Esophagus muscularis mucosa (tissue), 4 donors: ENCODE measurements at regions not wholly inside any gene's neighbourhood (a gene's known extent, or its start where the extent isn't known, plus 50 kb on each side); places are given as distances from the start of the nearest gene placed in this dataset.

ENCODE experiments used
- DNase-seq: peaks from one replicate; pipeline ENCODE4 v3.0.0-alpha.2; 2017; ENCODE audit errors: extremely low spot score
- H3K27ac ChIP-seq, 4 donors: fragments of 200-600 bp; sonication (generic); replicated peaks in 1 of 4; 1 replicate in 3 of 4; 2 replicates in 1 of 4; pipeline ENCODE4 v1.5.1; 2016 to 2019; ENCODE audit warnings: mild to moderate bottlenecking in 1 of 4
- H3K27me3 ChIP-seq, 4 donors: fragments of 200-600 bp; sonication (generic); one replicate each; pipeline versions ENCODE4 v1.5.1 to v1.6.0; 2016 to 2019
- H3K36me3 ChIP-seq, 4 donors: fragments of 200-600 bp; sonication (generic); one replicate each; pipeline ENCODE4 v1.5.1; 2016 to 2019
- H3K4me1 ChIP-seq, 4 donors: fragments of 200-600 bp; sonication (generic); one replicate each; pipeline ENCODE4 v1.5.1; 2016 to 2019
- H3K4me3 ChIP-seq, 4 donors: fragments of 200-600 bp; sonication (generic); 1 replicate in 2 of 4; 2 replicates in 2 of 4; pipeline ENCODE4 v1.5.1; 2016 to 2019; ENCODE audit warnings: mild to moderate bottlenecking in 4 of 4, moderate library complexity in 1 of 4
- H3K9me3 ChIP-seq, 4 donors: fragments of 200-600 bp; sonication (generic); 1 replicate in 3 of 4; 2 replicates in 1 of 4; pipeline ENCODE4 v1.5.1; 2016 to 2019
- EP300 ChIP-seq: sonication (generic); formaldehyde crosslinking; IDR thresholded peaks from one replicate; pipeline ENCODE4 v1.6.1; 2017; ENCODE audit warnings: antibody characterized with exemption
- POLR2A ChIP-seq: fragments of 450-650 bp; IDR thresholded peaks from one replicate; pipeline ENCODE4 v1.6.1; 2017; ENCODE audit warnings: antibody characterized with exemption, moderate library complexity, mild to moderate bottlenecking, low read depth
- POLR2AphosphoS5 ChIP-seq, 2 donors: sonication (generic); formaldehyde crosslinking; IDR thresholded peaks; one replicate each; pipeline ENCODE4 v1.6.1; 2017; ENCODE audit warnings: antibody characterized with exemption in 2 of 2
- WGBS: methylation state at CpG from one replicate; pipeline ENCODE4 v1.1.5; 2018; 5-methylcytosine and 5-hydroxymethylcytosine counted together
- intact Hi-C: fragments of 100-400 bp; cut with DNase I; formaldehyde crosslinking; loops from one replicate; pipeline ENCODE4 v1.15.1; 2023
- TF ChIP-seq, protein P1 (sequence below), 3 experiments: fragments of 200-600 bp in 2 of 3; fragments of 450-650 bp in 1 of 3; sonication (generic) in 2 of 3; IDR thresholded peaks; one replicate each; pipeline ENCODE4 v1.5.1; 2017 to 2019; ENCODE audit warnings: antibody characterized with exemption in 3 of 3, mild to moderate bottlenecking in 2 of 3, moderate library complexity in 1 of 3

DNA sequence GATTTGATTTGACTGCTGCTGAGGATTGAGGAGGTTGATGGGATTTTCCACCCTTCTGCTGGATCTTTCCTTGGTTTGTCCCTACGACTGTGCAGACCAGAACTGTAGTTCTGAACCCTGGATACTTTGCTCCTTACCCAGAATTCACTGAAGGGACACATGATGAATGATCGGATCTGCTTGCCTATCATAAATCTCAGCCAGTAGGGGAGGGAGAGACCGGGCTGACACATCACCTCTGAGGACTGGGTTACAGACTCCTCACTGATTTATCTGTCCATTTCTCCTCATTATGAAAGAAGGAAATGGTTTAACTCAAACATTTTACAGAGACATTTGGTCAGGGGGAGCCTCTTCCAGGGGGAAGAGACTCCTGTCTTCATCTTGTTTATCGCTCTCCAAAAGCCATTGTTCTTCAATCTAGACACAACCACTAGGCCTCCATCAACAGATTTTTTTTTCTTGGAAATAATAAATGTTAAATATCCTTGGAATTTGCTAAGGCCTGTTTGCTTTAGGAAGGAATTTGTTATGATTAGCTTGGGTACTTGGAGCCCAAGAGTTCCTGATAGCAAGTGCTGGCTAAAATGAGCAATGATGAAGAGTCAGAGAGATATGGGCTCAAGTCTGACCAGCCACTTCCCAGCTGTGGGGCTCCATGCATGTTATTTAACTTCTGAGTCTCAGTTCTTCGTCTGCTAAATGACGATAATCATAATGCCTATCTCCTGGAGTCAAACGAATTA is 925.5 kb downstream of the SLC4A3 start:
- DNase-seq: peak; percentile 29
- H3K4me1 ChIP-seq: no peaks in the 10 kb centered on the region
- no peak overlapping the region for H3K27ac ChIP-seq
- intact Hi-C loops: no loop called here
- H3K4me3 ChIP-seq: no peak overlapping the region
- no peaks in the 10 kb centered on the region for H3K36me3 ChIP-seq
- 72% methylated on average over 7 of the region's 7 CpGs for WGBS
- no peaks in the 10 kb centered on the region for H3K9me3 ChIP-seq
- TF ChIP-seq POLR2AphosphoS5 (IDR thresholded peaks at IDR 0.05) (no peak), EP300 (no peak), POLR2A (no peak)
- TF ChIP-seq, protein P1, sequence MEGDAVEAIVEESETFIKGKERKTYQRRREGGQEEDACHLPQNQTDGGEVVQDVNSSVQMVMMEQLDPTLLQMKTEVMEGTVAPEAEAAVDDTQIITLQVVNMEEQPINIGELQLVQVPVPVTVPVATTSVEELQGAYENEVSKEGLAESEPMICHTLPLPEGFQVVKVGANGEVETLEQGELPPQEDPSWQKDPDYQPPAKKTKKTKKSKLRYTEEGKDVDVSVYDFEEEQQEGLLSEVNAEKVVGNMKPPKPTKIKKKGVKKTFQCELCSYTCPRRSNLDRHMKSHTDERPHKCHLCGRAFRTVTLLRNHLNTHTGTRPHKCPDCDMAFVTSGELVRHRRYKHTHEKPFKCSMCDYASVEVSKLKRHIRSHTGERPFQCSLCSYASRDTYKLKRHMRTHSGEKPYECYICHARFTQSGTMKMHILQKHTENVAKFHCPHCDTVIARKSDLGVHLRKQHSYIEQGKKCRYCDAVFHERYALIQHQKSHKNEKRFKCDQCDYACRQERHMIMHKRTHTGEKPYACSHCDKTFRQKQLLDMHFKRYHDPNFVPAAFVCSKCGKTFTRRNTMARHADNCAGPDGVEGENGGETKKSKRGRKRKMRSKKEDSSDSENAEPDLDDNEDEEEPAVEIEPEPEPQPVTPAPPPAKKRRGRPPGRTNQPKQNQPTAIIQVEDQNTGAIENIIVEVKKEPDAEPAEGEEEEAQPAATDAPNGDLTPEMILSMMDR (IDR thresholded peaks at IDR 0.05): no peak
- H3K27me3 ChIP-seq: no peaks in the 10 kb centered on the region

DNA sequence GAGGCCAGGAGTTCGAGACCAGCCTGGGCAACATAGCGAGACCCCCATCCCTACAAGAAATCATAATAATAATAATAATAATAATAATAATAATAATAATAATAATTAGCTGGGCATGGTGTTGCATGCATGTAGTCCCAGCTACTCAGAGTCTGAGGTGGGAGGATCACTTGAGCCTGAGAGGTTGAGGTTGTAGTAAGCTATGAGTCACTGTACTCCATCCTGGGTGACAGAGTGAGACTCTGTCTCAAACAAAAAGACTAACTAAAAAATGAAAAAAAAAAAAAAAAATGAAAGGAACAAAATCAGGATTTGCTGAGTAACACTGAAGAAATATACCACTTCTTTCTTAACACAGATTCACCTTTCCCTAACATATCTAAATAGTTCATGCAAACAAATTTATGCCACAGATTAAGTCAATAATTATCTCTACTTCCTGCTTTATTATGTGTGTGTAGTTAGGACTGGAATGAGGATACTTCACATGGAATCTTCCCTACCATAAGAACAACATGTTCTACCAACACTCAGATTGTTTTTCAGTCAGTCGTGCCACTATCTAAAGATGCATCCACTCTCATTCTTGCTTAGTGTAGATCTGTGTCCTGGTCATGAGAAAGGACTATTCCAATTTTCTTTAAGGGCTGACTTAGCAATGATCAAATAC is 928.7 kb downstream of the SLC4A3 start:
- H3K27ac ChIP-seq: no peak overlapping the region
- intact Hi-C loops: no loop called here
- no peak overlapping the region for H3K4me3 ChIP-seq
- WGBS: 89% methylated on average over 3 of the region's 3 CpGs
- no peaks in the 10 kb centered on the region for H3K4me1 ChIP-seq
- H3K36me3 ChIP-seq: no peaks in the 10 kb centered on the region
- no peak for TF ChIP-seq POLR2AphosphoS5 (IDR thresholded peaks at IDR 0.05)
- TF ChIP-seq POLR2A: no peak
- TF ChIP-seq EP300: no peak
- TF ChIP-seq, protein P1 (IDR thresholded peaks at IDR 0.05): no peak
- no peaks in the 10 kb centered on the region for H3K9me3 ChIP-seq
- no peak for DNase-seq
- no peaks in the 10 kb centered on the region for H3K27me3 ChIP-seq

DNA sequence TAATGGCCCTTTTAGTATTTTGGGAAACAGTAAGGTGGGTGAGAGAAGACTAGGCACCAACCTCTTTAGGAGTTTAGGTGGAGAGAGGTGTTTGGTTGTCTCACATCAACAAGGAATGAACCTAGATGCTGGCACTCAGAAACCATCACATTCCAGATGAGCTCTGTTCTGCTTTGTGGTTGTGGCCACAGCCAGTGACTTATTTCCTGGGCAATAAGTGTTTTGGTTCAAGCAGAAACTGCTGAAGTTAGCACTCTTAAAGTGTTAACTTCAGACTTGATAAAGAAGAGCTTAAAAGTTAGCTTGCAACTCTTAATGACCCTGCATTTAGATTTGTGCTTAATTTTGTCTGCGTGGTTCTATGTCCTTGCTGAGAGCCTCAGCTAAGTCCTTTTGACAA is 929.2 kb downstream of the SLC4A3 start:
- intact Hi-C loops: no loop called here
- H3K27me3 ChIP-seq: no peaks in the 10 kb centered on the region
- DNase-seq: no peak
- 31% methylated on average over 1 of the region's 1 CpG for WGBS
- no peak for TF ChIP-seq EP300
- no peak for TF ChIP-seq POLR2AphosphoS5 (IDR thresholded peaks at IDR 0.05)
- no peak for TF ChIP-seq POLR2A
- TF ChIP-seq, protein P1 (IDR thresholded peaks at IDR 0.05): no peak
- no peak overlapping the region for H3K4me3 ChIP-seq
- no peak overlapping the region for H3K27ac ChIP-seq
- H3K36me3 ChIP-seq: no peaks in the 10 kb centered on the region
- no peaks in the 10 kb centered on the region for H3K9me3 ChIP-seq
- H3K4me1 ChIP-seq: no peaks in the 10 kb centered on the region

DNA sequence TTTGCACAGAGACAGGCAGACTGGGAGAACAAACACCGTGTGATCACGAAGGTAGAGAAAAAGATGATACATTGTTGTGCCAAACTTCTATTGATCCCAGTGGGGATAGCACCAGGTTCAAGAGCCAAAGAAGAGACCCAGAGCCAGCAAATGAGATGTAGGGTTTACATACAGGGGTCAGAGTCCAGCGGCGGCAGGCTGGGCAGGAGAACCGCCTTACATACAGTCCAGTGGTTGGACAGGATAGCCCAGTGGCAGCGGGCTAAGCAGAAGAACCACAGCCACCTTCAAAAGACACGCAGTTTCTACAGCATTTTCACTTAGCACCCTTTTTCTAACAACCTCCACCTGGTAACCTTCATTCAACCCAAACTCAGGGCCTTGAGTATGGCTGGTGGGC is 932.8 kb downstream of the SLC4A3 start:
- intact Hi-C loops: no loop called here
- 93% methylated on average over 6 of the region's 7 CpGs for WGBS
- no peak overlapping the region for H3K4me3 ChIP-seq
- no peak for DNase-seq
- no peaks in the 10 kb centered on the region for H3K36me3 ChIP-seq
- no peaks in the 10 kb centered on the region for H3K9me3 ChIP-seq
- no peak overlapping the region for H3K27ac ChIP-seq
- H3K27me3 ChIP-seq: no peaks in the 10 kb centered on the region
- H3K4me1 ChIP-seq: no peaks in the 10 kb centered on the region
- TF ChIP-seq POLR2A (no peak), POLR2AphosphoS5 (IDR thresholded peaks at IDR 0.05) (no peak), EP300 (no peak)
- TF ChIP-seq, protein P1 (IDR thresholded peaks at IDR 0.05): no peak
